T-cell (primary cell): ENCODE measurements at regions not wholly inside any gene's neighbourhood (a gene's known extent, or its start where the extent isn't known, plus 50 kb on each side); places are given as distances from the start of the nearest gene placed in this dataset.

Experiments used
- ATAC-seq, 4 experiments: fragments of 200-7000 bp in 3 of 4; fragments of 150-1000 bp in 1 of 4; cut with Tn5 transposase; replicated peaks in 1 of 4; 1 replicate in 3 of 4; 2 replicates in 1 of 4; pipeline ENCODE4 v1.10.0; 2021; ENCODE audit warnings: moderate library complexity in 3 of 4, mild to moderate bottlenecking in 2 of 4, moderate number of reproducible peaks in 1 of 4
- CTCF ChIA-PET, 2 donors: fragments of 300-600 bp; sonication (Branson Sonifier 250); formaldehyde crosslinking; loops; one replicate each; lab custom pipeline; 2022; ENCODE audit warnings: antibody characterized with exemption in 2 of 2; lab: Charles Lee
- POLR2A ChIA-PET, 2 donors: fragments of 300-600 bp; sonication (Branson Sonifier 250); formaldehyde crosslinking; loops; one replicate each; lab custom pipeline; 2022; ENCODE audit warnings: antibody characterized with exemption in 2 of 2; lab: Charles Lee
- DNase-seq, 35 experiments: peaks; one replicate each; pipeline versions ENCODE4 v3.0.0 to v3.0.0-alpha.2; 2013 to 2023
- H3K27ac ChIP-seq: one replicate; pipeline ENCODE4 v1.5.1; 2013; ENCODE audit warnings: low read length
- H3K27me3 ChIP-seq, 2 experiments: replicated peaks in 1 of 2; 1 replicate in 1 of 2; 2 replicates in 1 of 2; pipeline versions ENCODE4 v1.6.1 to v1.7.0; 2013; ENCODE audit warnings: low read length in 1 of 2, mixed read lengths in 1 of 2; ENCODE audit not compliant: control insufficient read depth in 2 of 2, insufficient read depth in 2 of 2; ENCODE audit errors: extremely low read depth in 1 of 2
- H3K36me3 ChIP-seq, 2 donors: 1 replicate in 1 of 2; 2 replicates in 1 of 2; pipeline versions ENCODE4 v1.6.1 to v1.7.0; 2013; ENCODE audit warnings: low read length in 1 of 2; ENCODE audit not compliant: control insufficient read depth in 2 of 2, insufficient read depth in 1 of 2; ENCODE audit errors: extremely low read depth in 1 of 2
- H3K4me1 ChIP-seq, 2 experiments: 1 replicate in 1 of 2; 2 replicates in 1 of 2; pipeline versions ENCODE4 v1.6.1 to v1.7.0; 2013; ENCODE audit warnings: low read length in 2 of 2, mixed read lengths in 1 of 2; ENCODE audit not compliant: insufficient read depth in 2 of 2, control insufficient read depth in 1 of 2; ENCODE audit errors: extremely low read depth in 1 of 2
- H3K4me3 ChIP-seq, 2 donors: 1 replicate in 1 of 2; 2 replicates in 1 of 2; pipeline versions ENCODE4 v1.5.1 to v1.7.0; 2013; ENCODE audit warnings: mild to moderate bottlenecking in 2 of 2, low read length in 1 of 2, moderate library complexity in 1 of 2; ENCODE audit not compliant: control insufficient read depth in 1 of 2; ENCODE audit errors: extremely low read depth in 1 of 2
- H3K9me3 ChIP-seq: 2 replicates; pipeline ENCODE4 v1.7.0; 2013
- H3K27ac Mint-ChIP-seq, 2 donors: one replicate each; pipeline ENCODE4 v1.8.0; 2020 to 2021; ENCODE audit warnings: mild to moderate bottlenecking in 2 of 2, mixed read lengths in 2 of 2
- H3K27me3 Mint-ChIP-seq, 2 donors: one replicate each; pipeline ENCODE4 v1.8.0; 2021 to 2022; ENCODE audit warnings: mixed read lengths in 2 of 2
- H3K36me3 Mint-ChIP-seq: one replicate; pipeline ENCODE4 v1.8.0; 2021; ENCODE audit warnings: mixed read lengths
- H3K4me1 Mint-ChIP-seq, 3 donors: one replicate each; pipeline ENCODE4 v1.8.0; 2020 to 2022; ENCODE audit warnings: mixed read lengths in 3 of 3, mild to moderate bottlenecking in 1 of 3
- H3K4me3 Mint-ChIP-seq, 3 donors: one replicate each; pipeline ENCODE4 v1.8.0; 2020 to 2022; ENCODE audit warnings: mild to moderate bottlenecking in 3 of 3, mixed read lengths in 3 of 3, moderate library complexity in 3 of 3
- H3K9me3 Mint-ChIP-seq, 3 donors: one replicate each; pipeline ENCODE4 v1.8.0; 2020 to 2022; ENCODE audit warnings: mixed read lengths in 3 of 3
- WGBS: methylation state at CpG from one replicate; pipeline ENCODE4 v1.1.5; 2013; ENCODE audit warnings: missing lambda C conversion rate; ENCODE audit not compliant: insufficient coverage; 5-methylcytosine and 5-hydroxymethylcytosine counted together

DNA sequence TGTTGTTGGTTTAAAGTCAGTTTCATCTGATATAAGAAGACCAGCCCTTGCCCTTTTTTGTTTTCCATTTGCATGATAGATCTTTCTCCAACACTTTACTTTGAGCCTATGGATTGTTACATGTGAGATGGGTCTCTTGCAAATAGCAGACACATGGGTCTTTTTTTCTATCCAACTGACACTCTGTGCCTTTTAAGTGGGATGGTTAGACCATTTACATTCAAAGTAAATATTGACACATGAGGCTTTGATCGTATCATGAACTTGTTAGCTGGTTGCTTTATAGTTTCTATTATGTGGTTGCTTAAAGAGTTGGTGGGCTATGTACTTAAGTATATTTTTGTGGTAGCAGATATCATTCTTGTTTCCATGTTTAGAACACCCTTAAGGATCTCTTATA lies 213.4 kb upstream of the G2E3 start:
- CTCF ChIA-PET = interaction anchor here in 1 of 2 donors (0.7 kb wide), 1 partner anchor 1701 kb away, joined by 3 read pairs; no protein-coding TSS in a partner anchor
- peaks cover 2 to 9% of the 10 kb centered on the region in 2 donors for H3K27me3 Mint-ChIP-seq
- no CpG with 5 or more reads among the region's 1 CpG for WGBS
- H3K36me3 Mint-ChIP-seq = no peaks in the 10 kb centered on the region
- no peak for DNase-seq
- no peaks in the 10 kb centered on the region for H3K9me3 ChIP-seq
- H3K4me3 Mint-ChIP-seq = no peak overlapping the region
- H3K4me1 ChIP-seq = no peaks in the 10 kb centered on the region
- no peak for ATAC-seq
- H3K4me3 ChIP-seq = no peak overlapping the region
- peaks cover 0 to 5% (median 3%) of the 10 kb centered on the region in 3 donors for H3K9me3 Mint-ChIP-seq
- POLR2A ChIA-PET = no interaction called here
- no peaks in the 10 kb centered on the region for H3K27me3 ChIP-seq
- H3K27ac ChIP-seq = no peak overlapping the region
- no peaks in the 10 kb centered on the region for H3K4me1 Mint-ChIP-seq
- no peak overlapping the region for H3K27ac Mint-ChIP-seq
- H3K36me3 ChIP-seq = no peaks in the 10 kb centered on the region

DNA sequence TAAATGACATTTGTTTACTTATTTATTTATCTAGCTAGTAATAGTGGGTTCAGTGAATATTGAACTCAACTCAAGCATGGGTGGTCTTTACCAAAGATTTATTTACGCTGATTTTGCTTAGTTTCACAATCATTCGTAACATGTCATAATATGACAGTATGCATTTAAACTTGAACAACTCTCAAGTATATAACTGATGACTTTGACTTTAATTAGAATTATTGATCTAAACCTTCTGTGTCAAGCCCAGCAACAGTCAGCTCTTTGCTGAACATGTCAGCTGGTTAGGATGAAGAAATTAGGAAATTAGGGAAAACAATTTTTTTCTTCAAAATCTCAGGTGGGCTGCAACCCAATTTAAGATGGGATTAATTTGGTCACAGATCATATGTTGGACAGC lies 210.5 kb upstream of the G2E3 start:
- peaks cover 2 to 9% of the 10 kb centered on the region in 2 donors for H3K27me3 Mint-ChIP-seq
- WGBS = no CpG with 5 or more reads among the region's 2 CpGs
- no peaks in the 10 kb centered on the region for H3K36me3 Mint-ChIP-seq
- CTCF ChIA-PET = no interaction called here
- H3K4me1 ChIP-seq = no peaks in the 10 kb centered on the region
- H3K9me3 ChIP-seq = no peaks in the 10 kb centered on the region
- DNase-seq = no peak
- POLR2A ChIA-PET = no interaction called here
- no peak for ATAC-seq
- no peak overlapping the region for H3K4me3 ChIP-seq
- no peaks in the 10 kb centered on the region for H3K36me3 ChIP-seq
- H3K4me3 Mint-ChIP-seq = no peak overlapping the region
- H3K4me1 Mint-ChIP-seq = no peaks in the 10 kb centered on the region
- no peak overlapping the region for H3K27ac ChIP-seq
- peaks cover 0 to 5% (median 3%) of the 10 kb centered on the region in 3 donors for H3K9me3 Mint-ChIP-seq
- no peak overlapping the region for H3K27ac Mint-ChIP-seq
- no peaks in the 10 kb centered on the region for H3K27me3 ChIP-seq

DNA sequence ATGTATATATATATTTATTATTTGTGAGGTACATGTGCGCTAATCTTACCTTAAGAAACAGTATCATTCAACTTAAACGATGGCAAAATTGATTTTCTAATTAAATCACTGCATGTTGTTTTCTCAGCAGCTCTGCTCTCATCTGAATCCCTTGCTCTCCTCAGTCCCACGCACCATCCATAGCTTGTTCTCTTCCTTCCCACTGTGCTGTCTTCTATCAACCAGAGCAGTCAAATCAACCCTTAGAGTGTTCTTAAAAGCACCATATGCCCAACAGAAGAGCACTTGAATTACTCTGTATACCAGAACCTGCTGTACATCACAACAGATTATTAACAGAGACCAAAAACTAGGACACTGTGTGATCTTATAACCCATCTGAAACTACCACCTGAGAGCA lies 209.4 kb upstream of the G2E3 start:
- Mint-ChIP-seq H3K27ac (no peak overlapping the region), H3K36me3 (no peaks in the 10 kb centered on the region), H3K4me1 (no peaks in the 10 kb centered on the region), H3K9me3 (peaks cover 0 to 5% (median 3%) of the 10 kb centered on the region in 3 donors), H3K27me3 (peaks cover 2 to 9% of the 10 kb centered on the region in 2 donors), H3K4me3 (no peak overlapping the region)
- Histone ChIP-seq H3K4me1 (no peaks in the 10 kb centered on the region), H3K36me3 (no peaks in the 10 kb centered on the region), H3K27me3 (no peaks in the 10 kb centered on the region), H3K9me3 (no peaks in the 10 kb centered on the region), H3K4me3 (no peak overlapping the region), H3K27ac (no peak overlapping the region)
- ChIA-PET CTCF (no interaction called here), POLR2A (no interaction called here)
- no peak for DNase-seq
- ATAC-seq = no peak
- 80% methylated on average over 3 of the region's 3 CpGs for WGBS

DNA sequence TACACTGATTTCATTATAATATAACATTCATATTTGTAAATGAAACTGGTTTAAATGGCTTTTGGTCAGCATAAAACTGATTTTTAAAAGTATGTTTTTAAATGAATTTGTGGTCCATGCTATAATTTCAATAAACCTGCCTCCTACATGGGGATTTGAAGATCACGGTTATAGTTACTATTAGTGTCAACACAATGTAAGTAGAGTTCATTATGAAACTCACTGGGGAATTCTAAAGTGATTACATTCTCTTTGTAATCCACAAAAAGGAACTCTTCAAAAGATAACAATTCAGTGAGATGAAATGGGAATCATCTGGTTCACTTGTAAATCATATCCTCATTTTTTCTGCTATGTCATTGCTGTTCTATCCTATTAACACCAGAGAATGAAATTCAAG lies 204.5 kb upstream of the G2E3 start:
- ChIA-PET CTCF (no interaction called here), POLR2A (no interaction called here)
- ATAC-seq (no peak), DNase-seq (no peak)
- H3K4me1 ChIP-seq = no peaks in the 10 kb centered on the region
- peaks cover 3 to 5% of the 10 kb centered on the region in 2 donors for H3K27me3 Mint-ChIP-seq
- no peaks in the 10 kb centered on the region for H3K36me3 ChIP-seq
- H3K4me3 ChIP-seq = no peak overlapping the region
- H3K4me3 Mint-ChIP-seq = no peak overlapping the region
- no peaks in the 10 kb centered on the region for H3K9me3 ChIP-seq
- no peaks in the 10 kb centered on the region for H3K27me3 ChIP-seq
- peaks cover 0 to under 1% (median 0%) of the 10 kb centered on the region in 3 donors for H3K9me3 Mint-ChIP-seq
- no peaks in the 10 kb centered on the region for H3K36me3 Mint-ChIP-seq
- no peak overlapping the region for H3K27ac Mint-ChIP-seq
- H3K27ac ChIP-seq = no peak overlapping the region
- no CpG with 5 or more reads among the region's 1 CpG for WGBS
- H3K4me1 Mint-ChIP-seq = peaks cover 3 to 11% (median 6%) of the 10 kb centered on the region in 3 donors

DNA sequence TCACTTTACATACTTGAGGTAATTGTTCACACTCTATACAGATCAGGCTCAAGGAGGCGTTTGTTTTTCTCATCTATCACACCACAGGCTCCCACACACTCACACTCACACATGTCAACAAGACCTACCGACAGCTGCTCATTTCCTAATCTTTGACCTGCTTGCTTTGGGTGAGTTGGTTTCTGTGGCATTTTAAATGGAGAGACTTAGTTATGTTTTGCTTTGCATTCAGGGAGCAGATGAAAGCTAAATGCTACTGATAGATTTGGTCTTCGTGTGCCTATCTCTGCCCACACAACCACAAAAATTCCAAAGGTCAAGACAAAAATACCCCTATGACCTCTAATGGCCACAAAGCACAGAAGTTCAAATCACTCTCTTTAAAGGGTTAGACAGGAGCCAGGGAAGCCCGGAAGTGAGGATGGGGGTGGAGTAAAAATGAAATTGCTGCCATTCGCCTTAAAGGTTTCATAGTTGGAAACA lies 203.5 kb upstream of the G2E3 start:
- DNase-seq (no peak), ATAC-seq (no peak)
- H3K4me1 Mint-ChIP-seq = peaks cover 3 to 11% (median 6%) of the 10 kb centered on the region in 3 donors
- peaks cover 3 to 5% of the 10 kb centered on the region in 2 donors for H3K27me3 Mint-ChIP-seq
- no peak overlapping the region for H3K27ac Mint-ChIP-seq
- Histone ChIP-seq H3K36me3 (no peaks in the 10 kb centered on the region), H3K27me3 (no peaks in the 10 kb centered on the region), H3K4me3 (no peak overlapping the region), H3K4me1 (no peaks in the 10 kb centered on the region), H3K9me3 (no peaks in the 10 kb centered on the region), H3K27ac (no peak overlapping the region)
- POLR2A ChIA-PET = no interaction called here
- H3K9me3 Mint-ChIP-seq = peaks cover 0 to 4% (median 0%) of the 10 kb centered on the region in 3 donors
- CTCF ChIA-PET = no interaction called here
- WGBS = 17% methylated on average over 1 of the region's 5 CpGs
- H3K36me3 Mint-ChIP-seq = no peaks in the 10 kb centered on the region
- H3K4me3 Mint-ChIP-seq = no peak overlapping the region

DNA sequence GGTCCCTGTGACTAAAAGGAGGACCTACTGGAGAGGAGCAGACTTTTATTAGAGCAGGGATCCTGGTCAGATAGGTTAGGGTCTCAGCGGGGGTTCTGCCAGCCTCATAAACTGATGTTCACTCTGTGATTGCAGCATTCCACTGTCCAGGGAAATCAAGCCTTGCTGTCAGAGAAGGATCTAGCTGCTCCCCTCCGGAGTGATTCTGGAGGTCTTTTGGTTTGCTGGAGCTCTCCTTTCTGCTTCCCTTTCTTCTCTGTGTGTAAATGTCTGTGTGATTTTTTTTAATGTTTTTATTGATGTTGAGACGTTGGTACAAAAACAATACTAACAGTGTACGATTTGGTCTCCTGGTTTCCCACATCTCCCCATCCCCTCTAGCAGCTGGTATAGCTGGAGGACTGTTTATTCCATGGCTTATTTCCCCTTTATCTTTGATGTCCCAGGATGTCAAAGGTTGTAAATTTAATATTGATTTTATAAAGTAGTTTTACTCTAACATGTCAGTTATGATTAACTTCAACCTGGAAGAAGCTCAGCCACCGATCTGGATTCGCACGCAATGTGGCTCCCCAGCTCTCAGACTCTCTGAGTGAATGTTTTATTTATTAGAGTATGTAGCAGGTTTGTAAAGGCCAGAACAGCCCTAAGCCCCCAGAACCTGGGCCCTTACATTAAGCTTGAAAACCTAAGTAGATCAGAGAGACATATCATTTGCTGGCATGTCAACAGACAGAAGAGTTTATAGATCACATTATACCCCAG lies 202.3 kb upstream of the G2E3 start:
- no peaks in the 10 kb centered on the region for H3K27me3 ChIP-seq
- Mint-ChIP-seq H3K27me3 (peaks cover 3 to 5% of the 10 kb centered on the region in 2 donors), H3K27ac (no peak overlapping the region), H3K4me3 (no peak overlapping the region), H3K9me3 (peaks cover 0 to 4% (median 0%) of the 10 kb centered on the region in 3 donors), H3K4me1 (peaks cover 3 to 11% (median 6%) of the 10 kb centered on the region in 3 donors), H3K36me3 (no peaks in the 10 kb centered on the region)
- ATAC-seq = no peak
- no peaks in the 10 kb centered on the region for H3K36me3 ChIP-seq
- POLR2A ChIA-PET = no interaction called here
- no peak for DNase-seq
- H3K4me1 ChIP-seq = no peaks in the 10 kb centered on the region
- CTCF ChIA-PET = no interaction called here
- no peak overlapping the region for H3K27ac ChIP-seq
- H3K9me3 ChIP-seq = no peaks in the 10 kb centered on the region
- WGBS = 100% methylated on average over 1 of the region's 7 CpGs
- no peak overlapping the region for H3K4me3 ChIP-seq
